Sciatic nerve (tissue), 2 donors: ENCODE measurements at regions not wholly inside any gene's neighbourhood (a gene's known extent, or its start where the extent isn't known, plus 50 kb on each side); places are given as distances from the start of the nearest gene placed in this dataset.
"Not testable (repeated sequence)": the region's sequence is repeated elsewhere in the genome, so short reads cannot be mapped to it uniquely, and the experiment has no call there.

Experiments
- ATAC-seq: fragments of 200-7000 bp; cut with Tn5 transposase; one replicate; pipeline ENCODE4 v1.9.1; 2020; ENCODE audit warnings: mild to moderate bottlenecking, moderate library complexity
- DNase-seq: peaks from one replicate; pipeline ENCODE4 v3.0.0-alpha.2; 2020; ENCODE audit warnings: low spot score
- intact Hi-C: fragments of 100-400 bp; cut with DNase I; formaldehyde crosslinking; loops from one replicate; pipeline ENCODE4 v1.14.2; 2022
- donor health status: DM: no; HTN: no; CAD: no.
- donor health status: DM: no; HTN: no; CAD: no.

- ATAC-seq (no peak), DNase-seq (no peak)
- intact Hi-C loops: no loop called here
Measured at GRCh38 chr2:48039209-48039990, 133.1 kb upstream of the FBXO11 start.

- DNase-seq (no peak), ATAC-seq (no peak)
- intact Hi-C loops: no loop called here
Measured at GRCh38 chr2:48043131-48043700, 136.9 kb upstream of the FBXO11 start.

- intact Hi-C loops: no loop called here
- ATAC-seq: no peak
Measured at GRCh38 chr2:48043746-48044145, 137.4 kb upstream of the FBXO11 start.

GRCh38 chr2:48045613-48046012 lies 139.3 kb upstream of the FBXO11 start:
- ATAC-seq: no peak
- intact Hi-C loops: no loop called here
- DNase-seq: no peak

More at GRCh38 chr2:48043746-48044145, 137.4 kb upstream of the FBXO11 start:
- no peak for DNase-seq

GRCh38 chr2:48048476-48049171 lies 142.3 kb upstream of the FBXO11 start:
- peak; percentile 48 for ATAC-seq

GRCh38 chr2:48049371-48049770 lies 143.1 kb upstream of the FBXO11 start:
- intact Hi-C loops: no loop called here
- ATAC-seq: no peak

More at GRCh38 chr2:48048476-48049171, 142.3 kb upstream of the FBXO11 start:
- DNase-seq: no peak
- intact Hi-C loops: no loop called here

GRCh38 chr2:48050711-48051110 lies 144.4 kb upstream of the FBXO11 start:
- ATAC-seq (no peak), DNase-seq (no peak)
- intact Hi-C loops: no loop called here

More at GRCh38 chr2:48049371-48049770, 143.1 kb upstream of the FBXO11 start:
- DNase-seq: no peak

GRCh38 chr2:48059975-48060374 lies 153.7 kb upstream of the FBXO11 start:
- ATAC-seq (no peak), DNase-seq (no peak)
- intact Hi-C loops: no loop called here

GRCh38 chr2:48061656-48062055 lies 155.4 kb upstream of the FBXO11 start:
- DNase-seq, intact Hi-C loops, ATAC-seq: not testable (repeated sequence)

GRCh38 chr2:48065096-48065495 lies 158.8 kb upstream of the FBXO11 start:
- DNase-seq (no peak), ATAC-seq (no peak)
- intact Hi-C loops: no loop called here

- no peak for DNase-seq
- intact Hi-C loops: no loop called here
Measured at GRCh38 chr2:48066000-48066399, 159.7 kb upstream of the FBXO11 start.

GRCh38 chr2:48069769-48070168 lies 163.5 kb upstream of the FBXO11 start:
- no peak for ATAC-seq
- intact Hi-C loops: no loop called here
- no peak for DNase-seq

More at GRCh38 chr2:48066000-48066399, 159.7 kb upstream of the FBXO11 start:
- no peak for ATAC-seq

GRCh38 chr2:48070415-48070814 lies 164.1 kb upstream of the FBXO11 start:
- intact Hi-C loops: no loop called here
- no peak for DNase-seq
- ATAC-seq: no peak

GRCh38 chr2:48072583-48072982 lies 166.3 kb upstream of the FBXO11 start:
- DNase-seq (no peak), ATAC-seq (no peak)
- intact Hi-C loops: no loop called here

- intact Hi-C loops: no loop called here
- peak; percentile 20 for ATAC-seq
- DNase-seq: no peak
Measured at GRCh38 chr2:48075631-48076030, 169.3 kb upstream of the FBXO11 start.

GRCh38 chr2:48080534-48081316 lies 174.4 kb upstream of the FBXO11 start:
- ATAC-seq: peak; percentile 70
- intact Hi-C loops: no loop called here
- no peak for DNase-seq

GRCh38 chr2:48081317-48081628 lies 175.0 kb upstream of the FBXO11 start:
- ATAC-seq (no peak), DNase-seq (no peak)
- intact Hi-C loops: no loop called here

- ATAC-seq (no peak), DNase-seq (no peak)
- intact Hi-C loops: no loop called here
Measured at GRCh38 chr2:48085888-48086287, 179.6 kb upstream of the FBXO11 start.

- intact Hi-C loops: no loop called here
- ATAC-seq (no peak), DNase-seq (no peak)
Measured at GRCh38 chr2:48088994-48089393, 182.7 kb upstream of the FBXO11 start.
